ENCODE measurements at regions not wholly inside any gene's neighbourhood (a gene's known extent, or its start where the extent isn't known, plus 50 kb on each side); places are given as distances from the start of the nearest gene placed in this dataset.

DNA sequence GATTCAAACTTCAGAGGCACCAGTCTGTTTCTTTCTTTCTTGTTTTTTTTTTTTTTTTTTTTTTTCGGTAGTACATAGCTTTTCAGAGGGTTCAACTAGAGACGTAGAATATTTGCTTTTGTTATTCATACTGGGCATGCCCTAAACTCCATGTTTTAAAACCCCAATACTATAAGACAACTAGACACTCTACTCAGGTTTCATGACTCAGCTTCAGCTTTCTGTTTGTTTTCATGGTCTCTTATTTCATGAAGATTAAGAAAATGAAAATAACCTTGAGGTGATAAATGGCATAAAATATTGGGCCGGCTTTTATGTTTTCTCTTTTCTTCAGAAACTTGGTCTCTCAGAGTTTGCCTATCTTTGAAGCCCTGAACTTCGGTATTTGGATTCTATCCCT is 2126.3 kb upstream of the ACO1 start:
- FAIRE-seq (no peak), ATAC-seq (no peak), DNase-seq (ENCODE audit: extremely low read depth in 1 of 4, low spot score in 3 of 4) (no peak)
- POLR2A ChIA-PET, result no interaction called here
- no peaks in the 10 kb centered on the region for H3K36me3 ChIP-seq (ENCODE audit: control insufficient read depth, insufficient read depth, low read length)
- no peaks in the 10 kb centered on the region for H3K9me3 ChIP-seq (replicated peaks; ENCODE audit: control insufficient read depth, insufficient read depth, low read depth, low read length)
- no peaks in the 10 kb centered on the region for H3K4me1 ChIP-seq (replicated peaks in 1 of 2; ENCODE audit: control insufficient read depth in 2 of 2, insufficient read depth in 2 of 2, low read length in 2 of 2)
- no peak for TF ChIP-seq ZNF324 (CRISPR knock-in tag; IDR thresholded peaks at IDR 0.05)
- no peak for TF ChIP-seq POLR2B (IDR thresholded peaks at IDR 0.05; ENCODE audit: low read depth, partially characterized antibody)
- no peak for TF ChIP-seq MCM7 (IDR thresholded peaks at IDR 0.05)
- no peak for TF ChIP-seq TSC22D4 (tag; IDR thresholded peaks at IDR 0.05)
- TF ChIP-seq ZBTB1 (CRISPR knock-in tag; IDR thresholded peaks at IDR 0.05; ENCODE audit: borderline replicate concordance, low read depth), result no peak
- no peak for TF ChIP-seq NFXL1 (CRISPR knock-in tag; IDR thresholded peaks at IDR 0.05)
- TF ChIP-seq, protein P1, sequence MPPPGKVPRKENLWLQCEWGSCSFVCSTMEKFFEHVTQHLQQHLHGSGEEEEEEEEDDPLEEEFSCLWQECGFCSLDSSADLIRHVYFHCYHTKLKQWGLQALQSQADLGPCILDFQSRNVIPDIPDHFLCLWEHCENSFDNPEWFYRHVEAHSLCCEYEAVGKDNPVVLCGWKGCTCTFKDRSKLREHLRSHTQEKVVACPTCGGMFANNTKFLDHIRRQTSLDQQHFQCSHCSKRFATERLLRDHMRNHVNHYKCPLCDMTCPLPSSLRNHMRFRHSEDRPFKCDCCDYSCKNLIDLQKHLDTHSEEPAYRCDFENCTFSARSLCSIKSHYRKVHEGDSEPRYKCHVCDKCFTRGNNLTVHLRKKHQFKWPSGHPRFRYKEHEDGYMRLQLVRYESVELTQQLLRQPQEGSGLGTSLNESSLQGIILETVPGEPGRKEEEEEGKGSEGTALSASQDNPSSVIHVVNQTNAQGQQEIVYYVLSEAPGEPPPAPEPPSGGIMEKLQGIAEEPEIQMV (tag; conservative IDR thresholded peaks at IDR 0.05; ENCODE audit: low read depth), result no peak
- TF ChIP-seq MCM5 (IDR thresholded peaks at IDR 0.05; ENCODE audit: low read depth), result no peak
- intact Hi-C loops (cut with micrococcal nuclease) (no loop called here), in situ Hi-C loops (cut with MboI) (no loop called here)
- no peaks in the 10 kb centered on the region for H3K27me3 ChIP-seq (ENCODE audit: control insufficient read depth in 2 of 2, insufficient read depth in 2 of 2, low read length in 2 of 2)
- no peak overlapping the region for H3K4me2 ChIP-seq (ENCODE audit: insufficient read depth, low read length)
- no peaks in the 10 kb centered on the region for H4K20me1 ChIP-seq (replicated peaks; ENCODE audit: control insufficient read depth, insufficient read depth, low read length)
- no CpG with 5 or more reads among the region's 4 CpGs for WGBS (ENCODE audit: insufficient coverage, low coverage, missing lambda C conversion rate)
- no peak overlapping the region for H3K4me3 ChIP-seq
- H3K9me1 ChIP-seq (ENCODE audit: control insufficient read depth, insufficient read depth, low read length), result no peaks in the 10 kb centered on the region
- H2AFZ ChIP-seq (ENCODE audit: low read depth, low read length), result no peak overlapping the region
- no peaks in the 10 kb centered on the region for H3K79me2 ChIP-seq (ENCODE audit: control insufficient read depth, insufficient read depth, low read length)
- CTCF ChIA-PET (ENCODE audit: low intra/inter-chr PET ratio), result no interaction called here
- H3K27ac ChIP-seq (ENCODE audit: extremely low read depth, low read depth, low read length), result no peak overlapping the region
- BruUV-seq (replicated peaks), result no TSS peak
- no peak overlapping the region for H3K9ac ChIP-seq (ENCODE audit: insufficient read depth in 1 of 2, low read depth in 2 of 2, low read length in 2 of 2)

Measured in K562 (cell line).